Activated naive CD8-positive, alpha-beta T cell treated with anti-CD3 and anti-CD28 coated beads, Interleukin-2, amount 10 ng/mL, durations not matched to agents 7 days and 5 days (primary cell): ENCODE measurements at regions not wholly inside any gene's neighbourhood (a gene's known extent, or its start where the extent isn't known, plus 50 kb on each side); places are given as distances from the start of the nearest gene placed in this dataset.
A peak's percentile ranks its signal among the peaks of the same experiment; 100 is the strongest.

ENCODE experiments used
- ATAC-seq: fragments of 150-1000 bp; cut with Tn5 transposase; one replicate; pipeline ENCODE4 v1.10.0; 2021; ENCODE audit warnings: low read depth, moderate library complexity
- POLR2A ChIA-PET: fragments of 350-600 bp; sonication (Branson Sonifier 250); formaldehyde crosslinking; loops from one replicate; lab custom pipeline; 2021; ENCODE audit warnings: antibody characterized with exemption; lab: Charles Lee
- DNase-seq: peaks from one replicate; pipeline ENCODE4 v3.0.0; 2021
- H3K27ac Mint-ChIP-seq: one replicate; pipeline ENCODE4 v1.8.0; 2022; ENCODE audit warnings: mild to moderate bottlenecking, mixed read lengths
- H3K27me3 Mint-ChIP-seq: one replicate; pipeline ENCODE4 v1.8.0; 2022; ENCODE audit warnings: mild to moderate bottlenecking, moderate library complexity, mixed read lengths
- H3K36me3 Mint-ChIP-seq: one replicate; pipeline ENCODE4 v1.8.0; 2021; ENCODE audit warnings: mild to moderate bottlenecking, mixed read lengths
- H3K4me1 Mint-ChIP-seq: one replicate; pipeline ENCODE4 v1.8.0; 2021; ENCODE audit warnings: mixed read lengths
- H3K4me3 Mint-ChIP-seq: one replicate; pipeline ENCODE4 v1.8.0; 2022; ENCODE audit warnings: mild to moderate bottlenecking, moderate library complexity, mixed read lengths
- H3K9me3 Mint-ChIP-seq: one replicate; pipeline ENCODE4 v1.8.0; 2021; ENCODE audit warnings: mixed read lengths

DNA sequence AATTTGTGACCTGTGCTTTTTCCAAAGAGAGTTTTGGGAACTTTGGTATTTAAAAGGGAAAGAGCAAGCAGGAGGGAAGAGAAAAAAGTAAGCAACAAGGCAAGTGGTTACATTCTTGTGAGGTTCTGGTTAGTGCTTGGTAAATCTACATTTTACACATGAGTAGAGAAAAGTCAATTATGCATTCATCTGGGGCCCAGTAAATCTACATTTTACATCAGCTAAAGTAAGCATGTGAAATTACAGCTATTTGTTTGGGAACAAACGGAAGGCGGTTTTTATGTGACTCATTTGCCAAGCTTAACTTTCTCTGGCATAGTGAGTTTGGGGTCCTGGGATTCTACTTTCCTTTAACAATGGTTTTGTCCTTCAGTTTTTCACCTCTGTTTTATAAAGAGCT is 102.2 kb downstream of the SNX18 start:
- DNase-seq: no peak
- Mint-ChIP-seq H3K27me3 (peaks cover 3% of the 10 kb centered on the region), H3K4me3 (no peak overlapping the region), H3K27ac (no peak overlapping the region), H3K4me1 (peaks cover 7% of the 10 kb centered on the region), H3K36me3 (peaks cover 5% of the 10 kb centered on the region), H3K9me3 (peaks cover 4% of the 10 kb centered on the region)
- POLR2A ChIA-PET: no interaction called here
- no peak for ATAC-seq

DNA sequence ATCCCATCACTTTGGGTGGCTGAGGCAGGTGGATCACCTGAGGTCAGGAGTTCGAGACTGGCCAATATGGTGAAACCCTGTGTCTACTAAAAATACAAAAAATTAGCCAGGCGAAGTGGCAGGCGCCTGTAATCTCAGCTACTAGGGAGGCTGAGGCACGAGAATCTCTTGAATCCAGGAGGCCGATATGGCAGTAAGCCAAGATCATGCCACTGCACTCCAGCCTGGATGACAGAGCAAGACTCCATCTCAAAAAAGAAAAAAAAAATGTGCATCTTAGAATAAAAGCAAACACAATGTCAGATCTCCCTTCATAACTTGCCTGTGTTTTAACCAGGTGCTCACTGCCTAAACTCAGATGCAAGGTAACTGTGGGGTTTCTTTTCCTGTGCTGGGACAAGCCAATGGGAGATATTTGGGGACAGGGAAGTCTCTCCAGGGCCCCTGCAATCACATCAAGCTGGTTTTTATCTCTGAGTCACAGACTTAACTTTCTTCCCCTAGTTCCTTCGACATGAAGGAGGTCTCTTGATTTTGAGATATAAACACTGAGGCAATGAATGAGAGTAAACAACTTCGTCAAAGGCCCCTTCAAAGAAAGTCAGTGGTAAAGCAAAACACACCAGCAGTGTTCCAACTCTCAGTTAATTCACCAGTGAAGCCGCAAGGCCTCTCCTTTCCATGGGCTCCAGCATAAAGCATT is 99.1 kb downstream of the SNX18 start:
- H3K36me3 Mint-ChIP-seq: peaks cover 5% of the 10 kb centered on the region
- peaks cover 3% of the 10 kb centered on the region for H3K27me3 Mint-ChIP-seq
- POLR2A ChIA-PET: no interaction called here
- DNase-seq: no peak
- H3K27ac Mint-ChIP-seq: no peak overlapping the region
- peaks cover 7% of the 10 kb centered on the region for H3K4me1 Mint-ChIP-seq
- no peak overlapping the region for H3K4me3 Mint-ChIP-seq
- H3K9me3 Mint-ChIP-seq: peaks cover 4% of the 10 kb centered on the region
- ATAC-seq: no peak

DNA sequence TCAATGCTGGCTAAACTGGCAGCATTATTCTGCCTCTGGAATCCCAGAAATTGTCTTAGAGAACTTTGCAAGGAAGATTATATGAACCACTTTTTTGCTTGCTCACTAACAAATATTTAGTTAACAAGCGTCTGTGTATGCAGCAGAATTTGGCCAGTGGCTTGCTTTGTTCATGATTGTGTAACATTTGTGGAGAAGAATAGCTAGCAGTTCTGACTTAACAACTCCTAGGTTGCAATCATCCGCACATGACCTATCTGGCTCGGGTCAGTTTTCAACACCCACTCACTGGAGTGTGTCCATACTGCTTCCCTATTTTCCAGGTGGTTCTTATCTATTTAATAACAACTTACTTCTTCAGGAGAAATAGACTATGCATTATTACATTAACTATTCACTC is 98.5 kb downstream of the SNX18 start:
- POLR2A ChIA-PET: no interaction called here
- ATAC-seq (no peak), DNase-seq (no peak)
- peaks cover 3% of the 10 kb centered on the region for H3K27me3 Mint-ChIP-seq
- H3K9me3 Mint-ChIP-seq: peaks cover 4% of the 10 kb centered on the region
- peaks cover 8% of the 10 kb centered on the region for H3K4me1 Mint-ChIP-seq
- H3K27ac Mint-ChIP-seq: no peak overlapping the region
- H3K4me3 Mint-ChIP-seq: no peak overlapping the region
- H3K36me3 Mint-ChIP-seq: peaks cover 5% of the 10 kb centered on the region

DNA sequence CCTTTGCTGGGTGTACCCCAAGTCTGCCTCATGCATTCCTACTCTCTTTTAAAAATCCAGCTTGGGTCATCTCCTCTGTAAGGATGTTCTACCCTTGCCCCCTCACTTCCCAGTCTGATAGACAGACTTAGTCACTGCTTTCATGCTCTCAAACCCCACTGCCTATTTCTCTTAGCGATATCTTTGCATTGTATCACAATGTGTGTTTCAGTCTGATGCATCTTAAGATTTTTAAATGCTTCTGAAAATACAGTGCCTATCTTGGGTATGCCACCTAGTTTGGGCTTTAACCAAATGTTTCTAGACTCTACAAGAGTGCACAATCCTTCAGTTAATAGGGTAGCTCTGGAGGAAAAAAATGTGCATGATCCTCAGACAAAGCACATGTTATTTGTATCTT is 97.8 kb downstream of the SNX18 start:
- no peak overlapping the region for H3K4me3 Mint-ChIP-seq
- POLR2A ChIA-PET: no interaction called here

DNA sequence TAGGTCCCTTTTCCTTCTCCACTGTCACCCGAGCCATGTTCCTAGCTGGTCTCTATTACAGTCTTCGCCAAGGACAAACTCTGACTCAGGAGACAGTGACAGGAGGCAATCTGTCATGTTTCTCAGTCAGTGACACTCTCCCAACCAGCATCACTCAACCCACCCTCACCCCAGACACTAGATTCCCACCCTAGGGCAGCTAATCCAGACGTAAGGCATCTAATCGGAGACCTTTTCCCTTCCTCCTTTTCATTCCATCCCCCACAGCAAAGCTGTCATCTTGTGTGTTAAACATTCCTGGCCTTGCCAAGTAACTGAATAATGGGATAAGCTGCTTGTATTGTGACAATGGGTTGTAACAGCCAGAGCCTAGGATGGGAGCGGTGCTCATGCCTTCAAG is 95.2 kb downstream of the SNX18 start:
- H3K36me3 Mint-ChIP-seq: peaks cover 7% of the 10 kb centered on the region
- H3K4me3 Mint-ChIP-seq: no peak overlapping the region
- POLR2A ChIA-PET: no interaction called here
- ATAC-seq (no peak), DNase-seq (no peak)
- peak overlapping the region; percentile 47 for H3K27ac Mint-ChIP-seq
- H3K4me1 Mint-ChIP-seq: peaks cover 19% of the 10 kb centered on the region
- no peaks in the 10 kb centered on the region for H3K27me3 Mint-ChIP-seq
- H3K9me3 Mint-ChIP-seq: peaks cover 7% of the 10 kb centered on the region

More for the DNA sequence above, 97.8 kb downstream of the SNX18 start:
- no peak for ATAC-seq
- peaks cover 14% of the 10 kb centered on the region for H3K4me1 Mint-ChIP-seq
- no peak for DNase-seq
- H3K27ac Mint-ChIP-seq: no peak overlapping the region
- H3K9me3 Mint-ChIP-seq: peaks cover 4% of the 10 kb centered on the region
- peaks cover 5% of the 10 kb centered on the region for H3K36me3 Mint-ChIP-seq
- H3K27me3 Mint-ChIP-seq: peaks cover 3% of the 10 kb centered on the region

DNA sequence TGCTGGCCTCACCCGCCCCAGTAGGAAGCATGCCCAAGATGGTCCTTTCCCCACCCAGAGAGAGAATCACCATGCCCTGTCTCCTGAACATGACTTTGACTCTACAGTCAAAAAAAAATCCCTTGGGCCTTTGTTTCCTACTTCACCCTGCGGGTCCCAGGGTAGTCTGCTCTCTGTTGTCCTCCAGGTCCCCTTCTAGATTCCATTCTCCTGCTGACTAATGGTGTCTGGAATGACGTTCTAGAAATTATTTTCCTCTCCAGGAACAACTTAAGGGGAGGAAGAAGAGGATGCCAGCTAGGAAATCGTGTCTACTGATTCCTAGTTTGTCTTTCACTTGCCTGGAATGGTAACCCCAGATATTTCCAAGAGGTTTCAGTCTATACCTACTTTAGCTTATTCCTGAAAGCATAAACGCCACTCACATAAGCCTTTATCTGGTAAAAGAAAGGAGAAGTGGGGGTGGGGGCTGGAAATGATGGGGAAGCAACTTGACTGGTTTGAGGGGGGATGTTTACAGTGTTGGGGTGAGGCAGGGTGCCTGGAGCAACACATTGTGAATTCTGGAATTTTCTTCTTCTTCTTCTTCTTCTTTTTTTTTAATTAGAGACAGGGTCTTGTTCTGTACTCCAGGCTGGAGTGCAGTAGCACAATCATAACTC is 93.9 kb downstream of the SNX18 start:
- no peak for DNase-seq
- peak overlapping the region; percentile 4 for H3K4me3 Mint-ChIP-seq
- POLR2A ChIA-PET: interaction anchor here (0.9 to 1.5 kb wide), 6 partner anchors 33 to 523 kb away, joined by 3 to 18 read pairs (median 6); partner anchors contain the start of gene SNX18
- peaks cover 7% of the 10 kb centered on the region for H3K36me3 Mint-ChIP-seq
- H3K27me3 Mint-ChIP-seq: no peaks in the 10 kb centered on the region
- H3K27ac Mint-ChIP-seq: peak overlapping the region; percentile 83
- no peak for ATAC-seq
- H3K4me1 Mint-ChIP-seq: peaks cover 19% of the 10 kb centered on the region
- peaks cover 8% of the 10 kb centered on the region for H3K9me3 Mint-ChIP-seq

DNA sequence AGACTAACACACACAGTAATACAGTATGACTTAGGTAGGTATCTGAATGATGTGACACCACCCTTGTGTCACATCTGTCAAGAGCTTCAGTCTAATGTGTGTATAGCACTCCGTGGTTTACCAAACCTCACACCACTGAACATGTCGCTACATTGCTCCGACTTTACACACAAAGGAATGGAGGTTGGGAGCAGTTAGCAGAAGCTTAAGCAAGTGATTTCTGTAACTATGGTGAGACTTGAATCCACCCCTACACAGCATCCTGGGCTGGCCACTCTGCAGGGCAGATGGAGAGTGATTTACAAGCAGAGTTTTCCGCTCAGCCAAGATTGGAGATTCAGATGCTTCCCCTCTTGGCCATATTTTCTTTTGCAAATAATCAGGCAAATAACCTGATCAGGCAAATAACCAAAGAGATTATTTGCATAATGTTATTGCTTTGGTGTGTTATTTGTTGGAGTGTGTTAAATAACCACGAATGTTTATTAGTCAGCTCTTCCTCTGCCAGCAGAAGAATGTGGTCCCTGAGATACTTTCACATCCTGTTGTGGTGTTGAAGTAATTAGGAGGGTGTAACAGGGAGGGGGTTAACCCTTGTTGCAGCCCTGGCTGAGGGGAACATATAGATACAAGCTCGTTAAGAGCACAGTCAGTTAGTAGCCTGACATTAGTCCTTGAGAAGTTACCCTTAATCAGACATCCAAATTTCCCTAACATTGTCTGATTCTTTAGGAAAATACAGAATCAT is 92.8 kb downstream of the SNX18 start:
- no peaks in the 10 kb centered on the region for H3K27me3 Mint-ChIP-seq
- H3K4me1 Mint-ChIP-seq: peaks cover 19% of the 10 kb centered on the region
- H3K4me3 Mint-ChIP-seq: peak overlapping the region; percentile 57
- H3K27ac Mint-ChIP-seq: peak overlapping the region; percentile 83
- DNase-seq (peak; percentile 40), ATAC-seq (peak; percentile 94)
- H3K36me3 Mint-ChIP-seq: peaks cover 7% of the 10 kb centered on the region
- H3K9me3 Mint-ChIP-seq: peaks cover 10% of the 10 kb centered on the region
- POLR2A ChIA-PET: interaction anchor here (0.9 to 1.5 kb wide), 6 partner anchors 34 to 524 kb away, joined by 3 to 18 read pairs (median 6); partner anchors contain the start of gene SNX18

DNA sequence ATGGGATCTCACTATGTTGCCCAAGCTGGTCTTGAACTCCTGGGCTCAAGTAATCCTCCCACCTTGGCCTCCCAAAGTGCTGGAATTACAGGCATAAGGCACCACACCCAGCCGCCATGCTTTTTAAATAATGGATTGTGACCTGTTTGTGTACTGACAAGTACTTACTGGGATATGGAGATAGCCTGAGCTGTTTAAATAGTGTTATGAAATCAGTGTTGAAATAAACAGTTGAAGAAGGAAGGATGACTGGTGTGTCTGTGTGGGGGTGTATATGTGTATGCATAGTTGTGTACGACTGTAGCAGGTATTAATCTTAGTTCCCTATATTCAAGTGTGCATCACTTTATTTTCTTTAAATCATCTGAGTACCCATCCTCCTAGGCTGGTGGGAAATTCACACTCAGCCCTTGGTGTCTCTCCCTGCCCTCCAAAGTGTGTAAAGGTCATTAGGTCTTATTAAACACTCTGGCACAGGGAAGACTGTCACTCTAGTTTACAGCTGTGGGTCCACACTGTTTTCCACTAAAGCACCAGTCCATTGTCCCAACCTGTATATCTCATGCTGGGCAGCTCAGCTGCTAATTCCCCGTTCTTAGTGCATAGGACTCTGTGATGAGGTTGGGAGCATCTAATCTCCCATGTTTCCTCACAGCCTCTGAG is 91.0 kb downstream of the SNX18 start:
- Mint-ChIP-seq H3K27me3 (no peaks in the 10 kb centered on the region), H3K36me3 (peaks cover 7% of the 10 kb centered on the region), H3K4me3 (no peak overlapping the region), H3K4me1 (peaks cover 19% of the 10 kb centered on the region), H3K27ac (no peak overlapping the region), H3K9me3 (peaks cover 10% of the 10 kb centered on the region)
- POLR2A ChIA-PET: no interaction called here
- no peak for ATAC-seq
- no peak for DNase-seq

DNA sequence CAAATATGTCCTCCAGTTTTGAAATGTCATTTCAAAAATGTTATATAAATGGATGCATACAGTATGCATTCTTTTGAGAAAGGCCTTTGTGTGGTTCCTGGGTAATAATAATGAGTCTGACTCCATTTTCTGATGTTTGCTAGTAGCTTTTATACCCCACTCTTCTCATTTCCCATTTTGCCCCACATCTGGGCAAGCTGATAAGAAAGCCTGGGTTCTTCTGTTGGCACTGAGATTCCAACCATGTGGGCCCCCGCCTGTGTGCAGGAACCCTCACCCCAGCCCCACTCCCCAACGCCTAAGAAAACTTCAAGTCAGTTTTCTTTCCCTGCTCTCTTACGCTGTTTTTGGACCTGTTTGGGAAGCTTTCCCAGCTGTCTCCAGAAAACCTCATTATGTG is 89.4 kb downstream of the SNX18 start:
- Mint-ChIP-seq H3K27me3 (peaks cover 2% of the 10 kb centered on the region), H3K4me3 (no peak overlapping the region), H3K27ac (no peak overlapping the region), H3K9me3 (peaks cover 10% of the 10 kb centered on the region), H3K4me1 (peaks cover 21% of the 10 kb centered on the region), H3K36me3 (peaks cover 7% of the 10 kb centered on the region)
- POLR2A ChIA-PET: no interaction called here
- no peak for DNase-seq
- no peak for ATAC-seq

DNA sequence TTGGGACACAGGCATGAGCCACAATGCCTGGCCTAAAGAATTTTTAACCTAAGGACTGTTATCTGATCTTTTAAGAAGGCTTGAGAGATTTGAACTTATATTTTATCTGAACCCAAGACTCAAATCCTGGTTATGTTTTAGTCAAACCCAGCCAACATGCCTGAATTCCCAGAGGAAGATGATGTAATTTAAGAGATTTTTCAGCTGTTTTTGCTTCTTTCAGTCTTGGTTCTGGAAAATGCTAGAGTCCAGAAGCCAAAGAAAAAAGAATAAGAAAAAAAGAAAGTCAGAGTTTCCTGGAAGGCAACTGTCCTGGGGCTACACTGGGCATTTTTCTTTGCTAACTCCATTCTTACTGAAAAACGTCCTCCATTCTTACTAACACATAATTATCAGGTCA is 85.8 kb downstream of the SNX18 start:
- Mint-ChIP-seq H3K9me3 (peaks cover 9% of the 10 kb centered on the region), H3K36me3 (peaks cover 4% of the 10 kb centered on the region), H3K27ac (no peak overlapping the region), H3K4me1 (peaks cover 2% of the 10 kb centered on the region), H3K27me3 (peaks cover 9% of the 10 kb centered on the region), H3K4me3 (no peak overlapping the region)
- POLR2A ChIA-PET: no interaction called here
- DNase-seq (no peak), ATAC-seq (no peak)

DNA sequence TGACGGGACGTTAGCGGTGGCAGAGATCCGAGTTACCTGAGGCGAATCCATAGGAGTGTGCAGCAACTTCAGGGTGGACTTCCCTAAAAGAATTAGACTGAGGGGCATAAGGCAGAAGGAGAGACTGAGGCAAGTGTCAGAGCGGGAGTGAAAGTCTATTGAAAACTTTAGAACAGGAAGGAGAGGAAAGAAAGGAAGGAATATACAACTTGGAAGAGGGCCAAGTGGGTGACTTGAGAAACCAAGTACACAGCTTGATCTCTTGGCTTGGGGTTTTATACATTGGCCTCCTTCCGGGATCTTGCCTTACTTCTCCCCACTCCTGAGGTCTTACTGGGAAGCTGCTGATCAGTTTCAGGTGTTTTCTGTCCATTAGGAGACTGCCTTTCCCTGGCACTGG is 84.9 kb downstream of the SNX18 start:
- H3K27ac Mint-ChIP-seq: no peak overlapping the region
- DNase-seq: no peak
- H3K4me1 Mint-ChIP-seq: peaks cover 2% of the 10 kb centered on the region
- POLR2A ChIA-PET: no interaction called here
- ATAC-seq: no peak
- peaks cover 11% of the 10 kb centered on the region for H3K27me3 Mint-ChIP-seq
- H3K36me3 Mint-ChIP-seq: peaks cover 6% of the 10 kb centered on the region
- H3K9me3 Mint-ChIP-seq: peaks cover 16% of the 10 kb centered on the region
- no peak overlapping the region for H3K4me3 Mint-ChIP-seq

DNA sequence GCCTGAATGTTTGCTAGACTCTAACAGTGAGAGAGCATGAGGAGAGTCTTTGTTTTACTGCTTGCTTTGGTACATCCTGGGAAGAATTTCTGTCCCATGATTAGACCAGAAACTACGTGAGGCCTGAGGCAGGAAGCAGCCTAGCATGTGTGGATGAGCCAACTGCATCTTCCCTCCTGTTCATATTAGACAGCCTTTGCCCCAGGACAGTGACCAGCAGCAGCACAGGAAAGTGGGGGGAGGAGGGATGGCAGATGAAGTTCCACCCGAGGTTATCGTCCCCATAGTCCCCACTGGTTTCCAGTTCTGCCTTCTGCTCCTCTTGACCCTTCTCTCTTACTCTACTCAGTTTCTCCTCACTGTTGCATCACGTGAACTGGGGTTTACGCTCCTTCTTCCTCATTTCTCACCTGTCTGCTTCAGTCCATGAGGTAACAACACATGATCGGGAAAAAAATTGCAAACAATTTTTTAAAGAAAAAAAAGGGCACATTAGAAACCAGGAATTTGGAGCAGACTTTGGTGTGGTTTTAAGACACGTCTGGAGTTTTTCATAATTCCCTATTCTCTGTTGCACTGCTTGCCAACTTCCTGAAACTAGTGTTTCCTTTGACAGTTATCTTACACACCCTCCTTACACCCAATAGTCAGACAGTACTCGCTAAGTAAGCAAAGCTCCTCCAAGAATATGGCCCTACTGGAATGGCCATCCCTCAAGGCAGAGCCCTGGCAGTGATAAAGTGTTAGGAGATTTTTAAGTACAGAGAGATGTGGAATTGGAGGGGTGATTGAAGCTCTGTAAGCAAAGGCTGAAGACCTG is 84.1 kb downstream of the SNX18 start:
- POLR2A ChIA-PET: no interaction called here
- peaks cover 14% of the 10 kb centered on the region for H3K27me3 Mint-ChIP-seq
- H3K36me3 Mint-ChIP-seq: peaks cover 12% of the 10 kb centered on the region
- no peak for DNase-seq
- peaks cover 24% of the 10 kb centered on the region for H3K9me3 Mint-ChIP-seq
- no peak overlapping the region for H3K4me3 Mint-ChIP-seq
- H3K27ac Mint-ChIP-seq: no peak overlapping the region
- H3K4me1 Mint-ChIP-seq: peaks cover 2% of the 10 kb centered on the region
- no peak for ATAC-seq
